ENCODE measurements at regions not wholly inside any gene's neighbourhood (a gene's known extent, or its start where the extent isn't known, plus 50 kb on each side); places are given as distances from the start of the nearest gene placed in this dataset.
A peak's percentile ranks its signal among the peaks of the same experiment; 100 is the strongest.

- TF ChIP-seq SKI (IDR thresholded peaks at IDR 0.05; ENCODE audit: partially characterized antibody): peak; percentile 42
- no peak for TF ChIP-seq NFIB (CRISPR knock-in tag; IDR thresholded peaks at IDR 0.05; ENCODE audit: borderline replicate concordance)
- peak; percentile 82; the same call in 1 of the 2 replicates for TF ChIP-seq HNF1B (CRISPR knock-in tag; IDR thresholded peaks at IDR 0.05)
- TF ChIP-seq ZFP1 (CRISPR knock-in tag; IDR thresholded peaks at IDR 0.05): peak; percentile 82; the same call in 1 of the 2 replicates
- peak; percentile 82; the same call in 1 of the 2 replicates for TF ChIP-seq ZNF710 (CRISPR knock-in tag; IDR thresholded peaks at IDR 0.05; ENCODE audit: borderline replicate concordance)
- TF ChIP-seq YEATS4 (CRISPR knock-in tag; IDR thresholded peaks at IDR 0.05; ENCODE audit: borderline replicate concordance): no peak
- TF ChIP-seq ZSCAN9 (CRISPR knock-in tag; IDR thresholded peaks at IDR 0.05; ENCODE audit: borderline replicate concordance): 0 out of 2 replicates have a peak, but pooled peaks have one; percentile 59
- TF ChIP-seq RELA (CRISPR knock-in tag; IDR thresholded peaks at IDR 0.05): no peak
- TF ChIP-seq ZNF431 (CRISPR knock-in tag; IDR thresholded peaks at IDR 0.05; ENCODE audit: borderline replicate concordance, low read depth): peak; percentile 76; the same call in 1 of the 2 replicates
- TF ChIP-seq MIXL1 (CRISPR knock-in tag; IDR thresholded peaks at IDR 0.05): peak; percentile 52; the same call in 1 of the 2 replicates
- peak; percentile 83 for TF ChIP-seq FOXK1 (CRISPR knock-in tag; IDR thresholded peaks at IDR 0.05; ENCODE audit: borderline replicate concordance, low read depth)
- TF ChIP-seq SKIL (CRISPR knock-in tag; IDR thresholded peaks at IDR 0.05; ENCODE audit: borderline replicate concordance): no peak; the same call in 1 of the 2 replicates
- no peak; the same call in none of the 2 replicates for TF ChIP-seq HOXA5 (CRISPR knock-in tag; IDR thresholded peaks at IDR 0.05)
- peak; percentile 41; the same call in 1 of the 2 replicates for TF ChIP-seq SP140L (CRISPR knock-in tag; IDR thresholded peaks at IDR 0.05; ENCODE audit: borderline replicate concordance)
- TF ChIP-seq ARNT2 (CRISPR knock-in tag; IDR thresholded peaks at IDR 0.05; ENCODE audit: low read depth): peak; percentile 72; the same call in 1 of the 2 replicates
- peak; percentile 41; the same call in 1 of the 2 replicates for TF ChIP-seq KLF11 (CRISPR knock-in tag; IDR thresholded peaks at IDR 0.05)
Measured at GRCh38 chr2:200756618-200757321, 54.9 kb upstream of the BZW1 start (continued).

All from HepG2 (cell line).